Effector memory CD8-positive, alpha-beta T cell (primary cell): ENCODE measurements at regions not wholly inside any gene's neighbourhood (a gene's known extent, or its start where the extent isn't known, plus 50 kb on each side); places are given as distances from the start of the nearest gene placed in this dataset.
A peak's percentile ranks its signal among the peaks of the same experiment; 100 is the strongest.

ENCODE experiments used
- ATAC-seq: fragments of 150-1000 bp; cut with Tn5 transposase; replicated peaks from 2 replicates; pipeline ENCODE4 v1.10.0; 2021; ENCODE audit warnings: mild to moderate bottlenecking, moderate library complexity
- DNase-seq, 3 experiments: peaks; one replicate each; pipeline ENCODE4 v3.0.0; 2021
- H3K27ac Mint-ChIP-seq, 2 donors: one replicate each; pipeline ENCODE4 v1.8.0; 2022; ENCODE audit warnings: mild to moderate bottlenecking in 2 of 2, mixed read lengths in 2 of 2, moderate library complexity in 2 of 2
- H3K27me3 Mint-ChIP-seq, 2 donors: one replicate each; pipeline ENCODE4 v1.8.0; 2022; ENCODE audit warnings: mixed read lengths in 2 of 2
- H3K36me3 Mint-ChIP-seq: one replicate; pipeline ENCODE4 v1.8.0; 2022; ENCODE audit warnings: mild to moderate bottlenecking, moderate library complexity, mixed read lengths; ENCODE audit not compliant: insufficient read depth
- H3K4me1 Mint-ChIP-seq, 2 donors: one replicate each; pipeline ENCODE4 v1.8.0; 2022; ENCODE audit warnings: low read depth in 2 of 2, mixed read lengths in 2 of 2
- H3K4me3 Mint-ChIP-seq, 2 donors: one replicate each; pipeline ENCODE4 v1.8.0; 2022; ENCODE audit warnings: mild to moderate bottlenecking in 2 of 2, mixed read lengths in 2 of 2, moderate library complexity in 2 of 2
- H3K9me3 Mint-ChIP-seq, 2 donors: one replicate each; pipeline ENCODE4 v1.8.0; 2022; ENCODE audit warnings: mixed read lengths in 2 of 2

- Mint-ChIP-seq H3K9me3 (no peaks in the 10 kb centered on the region), H3K4me1 (peaks cover 0 to 5% of the 10 kb centered on the region in 2 donors), H3K27me3 (peaks cover 1 to 6% of the 10 kb centered on the region in 2 donors), H3K36me3 (no peaks in the 10 kb centered on the region), H3K27ac (no peak overlapping the region), H3K4me3 (no peak overlapping the region)
- ATAC-seq (no peak), DNase-seq (no peak)
Observed at GRCh38 chr6:137434640-137435039, 59.6 kb downstream of the OLIG3 start.

- Mint-ChIP-seq H3K36me3 (no peaks in the 10 kb centered on the region), H3K4me3 (no peak overlapping the region), H3K27ac (no peak overlapping the region), H3K4me1 (peaks cover 0 to 5% of the 10 kb centered on the region in 2 donors), H3K27me3 (peaks cover 7 to 11% of the 10 kb centered on the region in 2 donors), H3K9me3 (no peaks in the 10 kb centered on the region)
- DNase-seq (no peak), ATAC-seq (no peak)
Observed at GRCh38 chr6:137432054-137432611, 62.1 kb downstream of the OLIG3 start.

DNA sequence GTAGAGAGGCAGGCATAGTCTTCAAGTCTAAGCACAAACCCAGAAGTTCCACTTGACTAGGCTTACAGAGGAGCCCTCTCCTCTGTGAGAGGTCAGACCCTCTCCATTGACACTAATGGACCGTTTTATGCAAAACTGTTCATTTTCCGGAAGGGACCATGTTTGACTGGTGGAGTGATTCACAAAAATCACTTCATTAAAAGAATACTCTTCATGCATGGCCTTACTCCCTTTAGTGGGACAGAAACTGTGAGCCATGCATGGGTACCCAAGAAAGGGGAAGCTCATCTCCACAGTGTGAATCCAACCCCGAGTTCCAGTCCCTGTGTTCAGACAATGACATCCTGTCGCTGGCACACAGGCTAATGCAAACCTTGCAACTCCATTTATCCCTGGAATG is 63.2 kb downstream of the OLIG3 start:
- H3K27ac Mint-ChIP-seq = no peak overlapping the region
- H3K4me1 Mint-ChIP-seq = peaks cover 0 to 12% of the 10 kb centered on the region in 2 donors
- H3K9me3 Mint-ChIP-seq = no peaks in the 10 kb centered on the region
- H3K36me3 Mint-ChIP-seq = no peaks in the 10 kb centered on the region
- ATAC-seq (peak; percentile 35), DNase-seq (no peak)
- H3K4me3 Mint-ChIP-seq = no peak overlapping the region
- peaks cover 7 to 11% of the 10 kb centered on the region in 2 donors for H3K27me3 Mint-ChIP-seq

GRCh38 chr6:137427656-137428290 is 66.4 kb downstream of the OLIG3 start:
- Mint-ChIP-seq H3K36me3 (no peaks in the 10 kb centered on the region), H3K9me3 (no peaks in the 10 kb centered on the region), H3K27ac (no peak overlapping the region), H3K4me1 (peaks cover 14 to 24% of the 10 kb centered on the region in 2 donors), H3K27me3 (peaks cover 7% of the 10 kb centered on the region in 2 donors), H3K4me3 (no peak overlapping the region)
- ATAC-seq (no peak), DNase-seq (no peak)

DNA sequence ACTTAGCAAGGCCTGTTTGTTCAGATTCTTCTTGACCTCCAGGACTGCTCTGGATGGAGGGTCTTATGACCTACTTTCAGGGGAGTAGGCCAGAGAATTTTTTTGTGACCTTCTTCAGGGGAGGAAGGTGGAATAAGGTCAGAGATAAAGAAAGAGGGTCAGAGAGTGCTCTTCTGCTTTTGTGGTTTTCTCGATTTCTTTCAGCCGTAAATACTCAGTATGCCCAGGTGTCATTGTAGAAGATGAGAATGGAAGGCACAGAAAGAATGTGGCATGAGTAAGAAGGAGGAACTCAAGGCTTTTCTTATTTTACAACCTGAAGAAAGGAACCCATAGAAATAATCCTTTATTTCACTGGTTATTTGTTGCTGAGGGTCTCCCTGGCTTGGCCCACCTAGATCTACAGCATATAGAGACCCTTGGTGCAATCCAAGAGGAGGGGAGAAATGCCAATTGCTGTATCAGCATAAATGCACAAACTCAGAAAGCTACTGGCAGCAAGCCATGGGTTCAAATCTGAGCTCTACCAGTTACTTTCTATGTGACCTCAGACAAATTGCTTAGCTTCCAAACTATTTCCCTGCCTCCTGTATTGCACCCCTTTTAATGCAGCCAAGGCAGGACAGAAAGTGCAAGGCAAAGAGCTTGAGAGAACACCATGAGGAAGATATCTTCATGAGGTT is 68.0 kb downstream of the OLIG3 start:
- Mint-ChIP-seq H3K4me3 (no peak overlapping the region), H3K9me3 (no peaks in the 10 kb centered on the region), H3K27ac (peak overlapping the region in 1 of 2 donors; percentile 78), H3K27me3 (peaks cover 7% of the 10 kb centered on the region in 2 donors), H3K36me3 (no peaks in the 10 kb centered on the region), H3K4me1 (peaks cover 14 to 18% of the 10 kb centered on the region in 2 donors)
- no peak for DNase-seq
- no peak for ATAC-seq

GRCh38 chr6:137424251-137424650 is 69.9 kb downstream of the OLIG3 start:
- Mint-ChIP-seq H3K4me1 (peaks cover 14 to 18% of the 10 kb centered on the region in 2 donors), H3K27ac (peak overlapping the region in 1 of 2 donors; percentile 41), H3K27me3 (peaks cover 2% of the 10 kb centered on the region in 2 donors), H3K9me3 (no peaks in the 10 kb centered on the region), H3K36me3 (no peaks in the 10 kb centered on the region), H3K4me3 (no peak overlapping the region)
- DNase-seq = no peak
- ATAC-seq = no peak

GRCh38 chr6:137423451-137424168 is 70.6 kb downstream of the OLIG3 start:
- Mint-ChIP-seq H3K36me3 (no peaks in the 10 kb centered on the region), H3K4me3 (no peak overlapping the region), H3K4me1 (peaks cover 14 to 18% of the 10 kb centered on the region in 2 donors), H3K27me3 (no peaks in the 10 kb centered on the region), H3K9me3 (no peaks in the 10 kb centered on the region), H3K27ac (no peak overlapping the region)
- DNase-seq = no peak
- ATAC-seq = no peak

DNA sequence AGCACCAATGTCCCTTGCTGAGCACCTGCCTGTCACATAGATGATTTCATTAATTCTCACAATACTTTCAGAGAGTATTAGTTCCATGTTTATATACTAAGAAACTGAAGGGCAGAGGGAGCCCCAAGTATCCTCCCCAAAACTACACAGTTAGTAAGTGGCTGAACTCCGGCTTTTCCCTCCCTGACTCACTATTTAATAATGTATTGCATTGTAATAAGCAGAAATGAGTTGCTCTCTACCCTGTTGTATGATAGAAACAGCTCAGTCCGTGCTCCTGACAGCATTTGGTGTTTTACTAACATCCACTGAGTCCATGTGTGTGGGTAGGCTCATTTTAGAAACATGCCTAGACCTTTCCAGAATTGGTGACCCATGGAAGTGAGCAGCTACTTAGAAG is 76.8 kb downstream of the OLIG3 start:
- no peak overlapping the region for H3K4me3 Mint-ChIP-seq
- DNase-seq = no peak
- no peaks in the 10 kb centered on the region for H3K27me3 Mint-ChIP-seq
- peaks cover 6 to 18% of the 10 kb centered on the region in 2 donors for H3K4me1 Mint-ChIP-seq
- no peak for ATAC-seq
- H3K36me3 Mint-ChIP-seq = no peaks in the 10 kb centered on the region
- H3K27ac Mint-ChIP-seq = no peak overlapping the region
- no peaks in the 10 kb centered on the region for H3K9me3 Mint-ChIP-seq

DNA sequence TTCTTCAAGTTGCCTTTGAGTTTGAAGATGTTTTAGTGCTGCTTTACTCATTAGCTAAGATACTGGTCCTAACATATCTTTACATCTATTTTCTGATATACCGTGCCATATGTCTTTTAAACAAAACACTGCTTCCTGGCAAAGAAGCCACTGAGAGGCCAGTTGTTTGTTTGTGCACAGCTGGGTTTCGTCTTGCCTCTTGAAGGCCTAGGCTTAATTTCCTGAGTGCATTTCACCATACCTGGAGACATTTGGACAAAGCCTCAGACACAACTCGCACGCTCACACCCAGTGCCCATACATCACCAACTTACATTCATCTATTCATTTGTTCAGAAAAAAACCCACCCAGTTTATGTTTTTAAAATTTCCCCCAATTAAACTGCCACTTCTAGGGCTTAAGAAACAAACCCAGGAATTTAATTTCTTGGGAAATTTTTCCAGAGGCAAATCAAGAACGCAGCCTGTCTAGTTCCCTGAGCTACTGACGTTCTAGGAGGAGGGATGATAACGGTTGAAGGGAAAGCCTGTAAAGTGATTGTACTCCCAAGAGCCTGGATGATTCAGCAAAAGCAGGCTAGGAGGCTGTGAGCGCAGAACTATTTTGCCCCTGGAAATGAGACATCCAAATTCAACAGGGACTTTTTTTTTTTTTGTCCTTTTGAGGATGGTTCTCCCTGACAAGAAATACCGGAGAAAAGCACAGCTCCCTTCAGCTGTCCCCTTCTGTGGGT is 77.7 kb downstream of the OLIG3 start:
- Mint-ChIP-seq H3K4me3 (no peak overlapping the region), H3K27me3 (no peaks in the 10 kb centered on the region), H3K9me3 (no peaks in the 10 kb centered on the region), H3K36me3 (no peaks in the 10 kb centered on the region), H3K27ac (no peak overlapping the region), H3K4me1 (peaks cover 6 to 18% of the 10 kb centered on the region in 2 donors)
- DNase-seq (no peak), ATAC-seq (no peak)

- no peaks in the 10 kb centered on the region for H3K27me3 Mint-ChIP-seq
- H3K4me3 Mint-ChIP-seq = peak overlapping the region; percentile 78 to 84
- no peak for DNase-seq
- H3K9me3 Mint-ChIP-seq = no peaks in the 10 kb centered on the region
- peak overlapping the region; percentile 81 to 86 for H3K27ac Mint-ChIP-seq
- ATAC-seq = no peak
- H3K36me3 Mint-ChIP-seq = no peaks in the 10 kb centered on the region
- H3K4me1 Mint-ChIP-seq = peaks cover 6 to 18% of the 10 kb centered on the region in 2 donors
Observed at GRCh38 chr6:137415834-137416190, 78.4 kb downstream of the OLIG3 start.

DNA sequence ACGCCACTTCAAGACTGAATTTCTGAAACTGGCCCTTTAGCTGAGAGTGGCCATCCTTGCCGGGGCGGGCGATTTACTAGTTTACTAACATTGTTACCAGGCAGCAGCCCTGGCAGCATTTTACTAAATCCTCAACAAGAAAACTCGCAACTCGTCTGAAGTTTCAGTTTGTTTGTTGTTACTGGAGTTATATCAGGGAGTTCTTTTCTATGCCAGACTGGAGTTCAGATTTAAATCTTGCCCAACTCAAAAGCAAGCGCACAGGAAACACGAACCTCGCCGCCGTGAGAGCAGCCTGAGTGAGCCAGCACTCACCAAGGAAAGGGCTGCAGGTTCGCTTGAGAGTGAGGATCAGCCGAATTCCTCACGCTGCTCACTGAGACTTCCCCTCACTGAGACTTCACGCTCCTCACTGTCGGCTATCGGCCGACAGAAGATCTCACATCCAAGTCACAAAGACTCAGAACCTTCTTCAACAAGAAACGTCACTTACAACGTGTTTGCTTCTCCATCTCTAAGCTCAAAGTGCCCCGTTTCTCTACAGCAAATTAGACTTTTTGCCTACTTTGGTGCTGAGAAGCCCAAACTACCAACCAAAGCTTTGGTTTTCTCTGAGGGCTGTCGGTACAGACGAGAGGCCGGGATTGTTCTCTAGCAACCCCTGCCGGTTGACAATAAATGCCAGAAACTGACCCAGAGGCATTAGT is 78.9 kb downstream of the OLIG3 start:
- no peaks in the 10 kb centered on the region for H3K9me3 Mint-ChIP-seq
- H3K4me1 Mint-ChIP-seq = peaks cover 6 to 18% of the 10 kb centered on the region in 2 donors
- H3K4me3 Mint-ChIP-seq = peak overlapping the region; percentile 78 to 84
- peak; percentile 92 for ATAC-seq
- no peaks in the 10 kb centered on the region for H3K36me3 Mint-ChIP-seq
- H3K27me3 Mint-ChIP-seq = no peaks in the 10 kb centered on the region
- H3K27ac Mint-ChIP-seq = peak overlapping the region; percentile 81 to 86
- DNase-seq = peak; percentile 42 to 67 (median 44)

DNA sequence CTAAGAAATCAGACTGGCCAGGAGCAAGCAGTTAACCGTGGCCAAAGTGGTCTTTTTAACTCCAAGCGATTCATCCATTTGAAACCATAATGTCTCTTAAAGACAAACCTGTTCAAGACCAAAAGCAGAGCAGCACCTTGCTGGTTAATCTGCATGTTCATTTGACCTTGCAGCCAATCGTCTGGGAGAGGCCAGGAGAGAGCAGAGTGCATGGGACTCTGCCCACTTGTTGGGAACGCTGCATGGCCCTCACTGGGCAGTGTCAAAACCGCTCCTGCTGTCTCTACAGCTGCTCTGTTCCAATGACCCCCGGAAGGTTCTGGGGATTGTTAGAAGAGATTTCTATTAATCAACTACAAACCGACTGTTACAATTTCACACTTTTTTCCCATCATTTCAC is 79.6 kb downstream of the OLIG3 start:
- no peaks in the 10 kb centered on the region for H3K36me3 Mint-ChIP-seq
- no peaks in the 10 kb centered on the region for H3K27me3 Mint-ChIP-seq
- H3K27ac Mint-ChIP-seq = peak overlapping the region; percentile 81 to 86
- ATAC-seq = no peak
- H3K9me3 Mint-ChIP-seq = no peaks in the 10 kb centered on the region
- no peak for DNase-seq
- H3K4me3 Mint-ChIP-seq = peak overlapping the region; percentile 78 to 84
- peaks cover 6 to 18% of the 10 kb centered on the region in 2 donors for H3K4me1 Mint-ChIP-seq
